ENCODE measurements at regions not wholly inside any gene's neighbourhood (a gene's known extent, or its start where the extent isn't known, plus 50 kb on each side); places are given as distances from the start of the nearest gene placed in this dataset.

DNA sequence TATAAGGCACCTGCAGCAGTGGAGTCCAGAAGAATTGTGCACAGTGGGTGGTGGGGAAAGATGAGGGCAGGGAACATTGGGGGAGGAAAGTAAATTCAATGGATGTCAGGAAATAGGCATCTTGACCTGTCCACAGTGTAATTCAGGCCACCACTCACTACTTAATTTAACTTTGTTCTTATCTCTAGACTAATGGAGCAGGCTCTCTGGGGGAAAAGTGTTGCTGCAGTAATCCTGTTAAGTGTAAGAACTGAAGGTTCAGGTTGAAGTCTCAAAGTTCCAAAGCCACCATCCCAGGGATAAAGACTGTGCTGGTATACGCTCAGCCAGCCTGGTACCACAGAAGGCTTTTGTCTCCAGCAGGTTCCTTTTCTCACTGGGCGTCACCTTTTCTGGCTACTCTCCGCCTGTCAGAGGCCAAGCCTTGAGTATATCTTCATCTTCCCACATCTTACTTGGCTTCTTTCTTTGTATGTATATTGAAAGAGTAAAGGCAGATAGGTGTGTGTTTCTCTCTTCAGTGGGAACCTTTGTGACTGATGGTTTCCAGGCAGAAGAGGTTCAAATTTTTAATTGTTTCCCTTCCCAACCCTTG is 150.9 kb upstream of the DMRT1 start:
- TF ChIP-seq, protein P1, sequence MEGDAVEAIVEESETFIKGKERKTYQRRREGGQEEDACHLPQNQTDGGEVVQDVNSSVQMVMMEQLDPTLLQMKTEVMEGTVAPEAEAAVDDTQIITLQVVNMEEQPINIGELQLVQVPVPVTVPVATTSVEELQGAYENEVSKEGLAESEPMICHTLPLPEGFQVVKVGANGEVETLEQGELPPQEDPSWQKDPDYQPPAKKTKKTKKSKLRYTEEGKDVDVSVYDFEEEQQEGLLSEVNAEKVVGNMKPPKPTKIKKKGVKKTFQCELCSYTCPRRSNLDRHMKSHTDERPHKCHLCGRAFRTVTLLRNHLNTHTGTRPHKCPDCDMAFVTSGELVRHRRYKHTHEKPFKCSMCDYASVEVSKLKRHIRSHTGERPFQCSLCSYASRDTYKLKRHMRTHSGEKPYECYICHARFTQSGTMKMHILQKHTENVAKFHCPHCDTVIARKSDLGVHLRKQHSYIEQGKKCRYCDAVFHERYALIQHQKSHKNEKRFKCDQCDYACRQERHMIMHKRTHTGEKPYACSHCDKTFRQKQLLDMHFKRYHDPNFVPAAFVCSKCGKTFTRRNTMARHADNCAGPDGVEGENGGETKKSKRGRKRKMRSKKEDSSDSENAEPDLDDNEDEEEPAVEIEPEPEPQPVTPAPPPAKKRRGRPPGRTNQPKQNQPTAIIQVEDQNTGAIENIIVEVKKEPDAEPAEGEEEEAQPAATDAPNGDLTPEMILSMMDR (conservative IDR thresholded peaks at IDR 0.05; ENCODE audit: low read depth) = no peak
- DNase-seq (ENCODE audit: low spot score) = no peak
- ChIA-PET POLR2A (ENCODE audit: low non-redundant PET) (no interaction called here), CTCF (no interaction called here)
- no peak overlapping the region for H3K27ac ChIP-seq

DNA sequence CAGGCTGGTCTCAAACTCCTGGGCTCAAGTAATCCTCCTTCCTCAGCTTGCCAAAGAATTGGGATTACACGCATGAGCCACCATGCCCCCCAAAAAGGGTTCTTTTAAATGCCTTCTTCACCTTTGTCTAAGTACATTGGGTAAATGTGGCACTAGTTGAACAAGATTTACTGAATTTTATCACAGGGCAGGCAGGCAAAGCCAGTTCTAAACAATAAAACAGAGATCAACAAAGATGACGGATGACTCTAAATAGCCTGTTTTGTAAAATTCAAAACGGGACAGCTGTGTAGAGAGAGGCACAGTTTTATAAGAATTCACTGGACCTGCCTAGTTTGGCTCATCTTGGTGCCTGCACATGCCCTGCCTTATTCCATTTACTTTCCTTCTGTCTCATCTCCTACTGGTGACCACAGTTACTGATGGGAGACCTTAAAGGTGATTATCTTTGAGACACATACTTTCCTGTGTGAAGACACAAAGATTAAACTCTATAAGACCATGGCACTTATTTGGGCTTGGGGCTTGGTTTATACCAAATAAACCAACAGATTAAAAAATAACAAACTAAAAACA is 149.6 kb upstream of the DMRT1 start:
- DNase-seq (ENCODE audit: low spot score) = no peak
- no peak overlapping the region for H3K27ac ChIP-seq
- ChIA-PET POLR2A (ENCODE audit: low non-redundant PET) (no interaction called here), CTCF (interaction anchor here (0.6 kb wide), 1 partner anchor 89 kb away, joined by 3 read pairs; no protein-coding TSS in a partner anchor)
- TF ChIP-seq, protein P1 (conservative IDR thresholded peaks at IDR 0.05; ENCODE audit: low read depth) = no peak

DNA sequence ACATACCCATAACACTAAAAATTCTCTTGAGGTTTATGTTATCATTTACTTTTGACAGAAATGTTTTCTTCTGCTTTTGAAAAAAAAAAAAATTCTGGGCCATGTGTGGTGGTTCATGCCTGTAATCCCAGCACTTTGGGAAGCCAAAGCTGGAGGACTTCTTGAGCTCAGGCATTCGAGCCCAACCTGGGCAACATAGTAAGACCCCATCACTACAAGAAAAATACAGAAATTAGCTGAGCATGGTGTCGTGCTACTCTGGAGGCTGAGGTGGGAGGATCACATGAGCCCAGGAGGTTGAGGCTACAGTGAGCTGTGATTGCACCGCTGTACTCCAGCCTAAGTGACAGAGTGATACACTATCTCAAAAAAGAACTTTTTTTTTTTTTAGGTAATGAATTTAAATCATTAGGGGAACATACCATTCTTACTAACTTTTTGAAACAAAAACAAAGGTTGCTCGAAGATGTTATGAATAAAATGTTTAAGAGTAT is 148.8 kb upstream of the DMRT1 start:
- TF ChIP-seq, protein P1 (conservative IDR thresholded peaks at IDR 0.05; ENCODE audit: low read depth) = no peak
- ChIA-PET POLR2A (ENCODE audit: low non-redundant PET) (no interaction called here), CTCF (interaction anchor here (0.6 kb wide), 2 partner anchors 90 to 665 kb away, joined by 3 read pairs; no protein-coding TSS in a partner anchor)
- peak overlapping the region; percentile 80 for H3K27ac ChIP-seq
- DNase-seq (ENCODE audit: low spot score) = no peak

DNA sequence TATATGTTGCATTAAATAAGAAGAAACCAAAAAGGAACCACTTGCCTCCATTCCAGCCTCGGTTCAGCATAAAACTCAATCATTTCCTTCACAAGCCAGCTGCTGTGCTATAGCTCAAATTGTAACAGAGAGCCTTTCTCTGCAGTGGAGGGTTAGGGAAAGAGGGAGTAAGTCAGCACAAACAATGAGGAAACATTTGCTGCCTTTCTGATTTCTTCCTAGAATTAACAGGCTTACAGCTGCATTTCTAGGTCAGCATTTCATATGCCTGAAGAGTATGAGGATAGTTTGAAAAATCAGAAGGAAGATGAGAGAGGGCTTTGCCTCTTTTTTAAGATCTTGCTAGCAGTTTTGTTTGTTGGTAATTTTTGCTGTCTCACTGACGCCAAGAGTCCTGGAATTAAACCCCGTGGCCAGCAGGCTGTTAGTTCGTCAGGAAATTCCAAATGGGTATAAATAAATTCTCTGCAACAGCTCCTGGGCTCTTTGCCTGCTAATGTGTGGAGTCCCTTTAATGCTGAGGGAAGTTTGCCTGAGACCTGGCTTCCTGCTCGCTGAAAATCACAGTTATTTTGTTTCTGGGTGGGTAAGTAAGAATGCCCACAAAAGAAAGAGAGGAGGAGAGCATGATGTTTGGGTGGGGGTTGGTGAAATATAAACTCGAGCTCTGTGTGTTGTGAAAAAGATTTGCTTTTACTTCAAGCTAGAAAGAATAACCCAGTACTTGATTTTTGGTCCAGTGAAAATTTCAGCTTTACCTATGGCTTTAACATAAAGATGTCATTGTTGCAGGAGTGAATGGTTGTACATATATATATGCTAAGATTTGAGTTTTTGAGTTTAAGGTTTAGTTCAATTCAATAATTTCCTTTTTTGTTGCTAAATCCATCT is 148.1 kb upstream of the DMRT1 start:
- DNase-seq (ENCODE audit: low spot score) = no peak
- CTCF ChIA-PET = no interaction called here
- peak overlapping the region; percentile 80 for H3K27ac ChIP-seq
- POLR2A ChIA-PET (ENCODE audit: low non-redundant PET) = no interaction called here
- TF ChIP-seq, protein P1 (conservative IDR thresholded peaks at IDR 0.05; ENCODE audit: low read depth) = no peak

GRCh38 chr9:694092-694402 is 147.4 kb upstream of the DMRT1 start:
- no peak for DNase-seq (ENCODE audit: low spot score)
- peak overlapping the region; percentile 93 for H3K27ac ChIP-seq
- POLR2A ChIA-PET (ENCODE audit: low non-redundant PET) = no interaction called here
- CTCF ChIA-PET = no interaction called here
- TF ChIP-seq, protein P1 (conservative IDR thresholded peaks at IDR 0.05; ENCODE audit: low read depth) = no peak

DNA sequence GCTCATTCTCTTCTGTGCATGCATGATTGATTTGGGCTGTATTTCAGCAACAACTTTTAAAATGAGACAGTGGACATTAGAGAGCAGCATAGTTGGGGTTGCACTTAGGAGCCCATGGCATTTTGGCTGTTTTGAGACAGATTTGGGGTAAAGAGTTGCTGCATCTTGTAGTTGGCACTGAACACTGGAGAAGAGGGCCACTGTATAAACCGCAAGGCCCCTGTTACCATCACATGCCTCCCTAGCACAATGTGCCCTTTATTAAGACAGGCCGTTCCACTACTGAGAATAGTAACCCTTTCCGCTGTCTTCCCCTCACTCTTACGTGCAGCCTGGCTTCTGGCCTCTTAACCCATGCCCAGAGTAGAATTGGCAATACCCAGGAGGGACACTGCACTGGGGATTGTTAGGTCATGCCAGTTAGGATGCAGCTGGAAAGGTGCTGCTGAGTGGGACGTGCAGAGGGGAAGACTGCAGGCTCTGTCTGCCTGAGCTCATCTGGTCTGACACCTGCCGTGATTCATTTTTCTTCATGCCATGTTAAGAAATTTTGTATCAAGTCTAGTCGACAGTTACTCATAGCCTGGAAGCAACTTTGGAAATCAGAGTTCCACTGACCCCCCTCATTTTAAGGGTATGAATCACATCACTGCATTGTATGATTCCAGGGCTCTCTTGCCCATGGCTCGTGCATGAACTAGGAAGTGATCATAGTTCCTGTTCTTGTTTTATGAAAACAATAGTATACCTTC is 146.9 kb upstream of the DMRT1 start:
- ChIA-PET POLR2A (ENCODE audit: low non-redundant PET) (no interaction called here), CTCF (no interaction called here)
- TF ChIP-seq, protein P1 (conservative IDR thresholded peaks at IDR 0.05; ENCODE audit: low read depth) = no peak
- H3K27ac ChIP-seq = peak overlapping the region; percentile 93
- DNase-seq (ENCODE audit: low spot score) = peak; percentile 68
